Stimulated activated CD4-positive, alpha-beta T cell treated with anti-CD3 and anti-CD28 coated beads, Interleukin-1b, Interleukin-23, amount 100 ng/mL, for 1 hour (primary cell): ENCODE measurements at regions not wholly inside any gene's neighbourhood (a gene's known extent, or its start where the extent isn't known, plus 50 kb on each side); places are given as distances from the start of the nearest gene placed in this dataset.

Experiments used
- DNase-seq, 2 donors: peaks; one replicate each; pipeline ENCODE4 v3.0.0-alpha.2; 2020; ENCODE audit warnings: low read depth in 2 of 2

GRCh38 chr1:234845097-234845660 is 235.2 kb upstream of the IRF2BP2 start:
- DNase-seq: peak in 1 of 2 donors; percentile 15

- DNase-seq: no peak
These were observed 234.6 kb upstream of the IRF2BP2 start for GRCh38 chr1:234844479-234845031.

GRCh38 chr1:234843946-234844345 is 234.0 kb upstream of the IRF2BP2 start:
- DNase-seq: no peak

GRCh38 chr1:234842726-234843641 is 233.0 kb upstream of the IRF2BP2 start:
- DNase-seq: peak in 1 of 2 donors; percentile 57

GRCh38 chr1:234841710-234842231 is 231.8 kb upstream of the IRF2BP2 start:
- no peak for DNase-seq

- DNase-seq: no peak
These were observed 231.3 kb upstream of the IRF2BP2 start for GRCh38 chr1:234841281-234841680.

- DNase-seq: no peak
These were observed 230.9 kb upstream of the IRF2BP2 start for GRCh38 chr1:234840843-234841242.

- no peak for DNase-seq
These were observed 230.3 kb upstream of the IRF2BP2 start for GRCh38 chr1:234840253-234840652.

- DNase-seq: no peak
These were observed 229.7 kb upstream of the IRF2BP2 start for GRCh38 chr1:234839663-234840062.

GRCh38 chr1:234838820-234839219 is 228.8 kb upstream of the IRF2BP2 start:
- no peak for DNase-seq

GRCh38 chr1:234838182-234838581 is 228.2 kb upstream of the IRF2BP2 start:
- no peak for DNase-seq

GRCh38 chr1:234837713-234838112 is 227.7 kb upstream of the IRF2BP2 start:
- no peak for DNase-seq

GRCh38 chr1:234836776-234837357 is 226.9 kb upstream of the IRF2BP2 start:
- DNase-seq: no peak

GRCh38 chr1:234836045-234836681 is 226.2 kb upstream of the IRF2BP2 start:
- DNase-seq: no peak

- no peak for DNase-seq
These were observed 225.3 kb upstream of the IRF2BP2 start for GRCh38 chr1:234835239-234835638.

GRCh38 chr1:234833646-234834045 is 223.7 kb upstream of the IRF2BP2 start:
- DNase-seq: no peak

- DNase-seq: no peak
These were observed 223.1 kb upstream of the IRF2BP2 start for GRCh38 chr1:234833118-234833517.

GRCh38 chr1:234827656-234828055 is 217.7 kb upstream of the IRF2BP2 start:
- DNase-seq: no peak

- no peak for DNase-seq
These were observed 217.2 kb upstream of the IRF2BP2 start for GRCh38 chr1:234827181-234827580.

GRCh38 chr1:234826352-234826751 is 216.4 kb upstream of the IRF2BP2 start:
- DNase-seq: no peak

GRCh38 chr1:234825498-234826165 is 215.7 kb upstream of the IRF2BP2 start:
- DNase-seq: no peak
